WTC11 (cell line): ENCODE measurements at regions not wholly inside any gene's neighbourhood (a gene's known extent, or its start where the extent isn't known, plus 50 kb on each side); places are given as distances from the start of the nearest gene placed in this dataset.

Source experiments
- ATAC-seq: fragments of 200-7000 bp; cut with Tn5 transposase; 2 replicates; pipeline ENCODE4 v1.10.0; 2021; ENCODE audit warnings: mild to moderate bottlenecking, moderate library complexity
- CTCF ChIA-PET: fragments of 300-600 bp; sonication (Branson Sonifier 250); formaldehyde crosslinking; loops from one replicate; lab custom pipeline; 2021; ENCODE audit warnings: antibody characterized with exemption; lab: Charles Lee
- POLR2A ChIA-PET: fragments of 350-600 bp; sonication (Branson Sonifier 250); formaldehyde crosslinking; loops from one replicate; lab custom pipeline; 2021; ENCODE audit warnings: antibody characterized with exemption; lab: Charles Lee
- DNase-seq: peaks from one replicate; pipeline ENCODE4 v3.0.0; 2021; ENCODE audit warnings: low spot score
- H3K27ac Mint-ChIP-seq: 2 replicates; pipeline ENCODE4 v1.8.0; 2021; ENCODE audit warnings: mixed read lengths
- H3K27me3 Mint-ChIP-seq: 2 replicates; pipeline ENCODE4 v1.8.0; 2021; ENCODE audit warnings: low read depth, mild to moderate bottlenecking, moderate library complexity, mixed read lengths
- H3K36me3 Mint-ChIP-seq: 2 replicates; pipeline ENCODE4 v1.8.0; 2021; ENCODE audit warnings: mixed read lengths
- H3K4me1 Mint-ChIP-seq: 2 replicates; pipeline ENCODE4 v1.8.0; 2022; ENCODE audit warnings: mixed read lengths
- H3K4me3 Mint-ChIP-seq: 2 replicates; pipeline ENCODE4 v1.8.0; 2021; ENCODE audit warnings: mild to moderate bottlenecking, moderate library complexity, mixed read lengths
- H3K9me3 Mint-ChIP-seq: 2 replicates; pipeline ENCODE4 v1.8.0; 2021; ENCODE audit warnings: mixed read lengths
- AFF4 ChIP-seq: sonication (generic); formaldehyde crosslinking; IDR thresholded peaks from 2 replicates; pipeline ENCODE4 v1.8.1; 2023; ENCODE audit warnings: mild to moderate bottlenecking, missing genetic modification reagents, borderline replicate concordance
- CREB1 ChIP-seq: sonication (generic); formaldehyde crosslinking; IDR thresholded peaks from 2 replicates; pipeline ENCODE4 v1.8.0; 2023; ENCODE audit warnings: mild to moderate bottlenecking, missing genetic modification reagents
- CREM ChIP-seq: sonication (generic); formaldehyde crosslinking; IDR thresholded peaks from 2 replicates; pipeline ENCODE4 v1.8.1; 2022; ENCODE audit warnings: mild to moderate bottlenecking, missing genetic modification reagents, moderate library complexity
- EMX1 ChIP-seq: fragments of 250-450 bp; sonication (Bioruptor Pico); IDR thresholded peaks from 2 replicates; pipeline ENCODE4 v1.8.0; 2021; ENCODE audit warnings: mild to moderate bottlenecking
- ESRRA ChIP-seq: sonication (generic); formaldehyde crosslinking; IDR thresholded peaks from 2 replicates; pipeline ENCODE4 v1.8.1; 2022; ENCODE audit warnings: mild to moderate bottlenecking, missing genetic modification reagents, borderline replicate concordance
- GTF2I ChIP-seq: fragments of 250-450 bp; sonication (Bioruptor Pico); conservative IDR thresholded peaks from 2 replicates; pipeline ENCODE4 v1.4.0; 2021; ENCODE audit warnings: mild to moderate bottlenecking
- HMGA2 ChIP-seq: fragments of 250-450 bp; sonication (Bioruptor Pico); IDR thresholded peaks from 2 replicates; pipeline ENCODE4 v1.4.0; 2021; ENCODE audit warnings: mild to moderate bottlenecking, moderate library complexity
- MXD4 ChIP-seq: fragments of 250-450 bp; sonication (Bioruptor Pico); IDR thresholded peaks from 2 replicates; pipeline ENCODE4 v1.8.0; 2021; ENCODE audit warnings: mild to moderate bottlenecking, moderate library complexity, borderline replicate concordance
- NR1H2 ChIP-seq: sonication (generic); formaldehyde crosslinking; IDR thresholded peaks from 2 replicates; pipeline ENCODE4 v1.9.0; 2021; ENCODE audit warnings: mild to moderate bottlenecking, moderate library complexity, missing genetic modification reagents
- RELA ChIP-seq: sonication (generic); formaldehyde crosslinking; IDR thresholded peaks from 2 replicates; pipeline ENCODE4 v1.8.1; 2022; ENCODE audit warnings: missing genetic modification reagents, mild to moderate bottlenecking, borderline replicate concordance
- SMAD4 ChIP-seq: sonication (generic); formaldehyde crosslinking; IDR thresholded peaks from 2 replicates; pipeline ENCODE4 v1.8.0; 2022; ENCODE audit warnings: mild to moderate bottlenecking, missing genetic modification reagents
- STAT6 ChIP-seq: sonication (generic); formaldehyde crosslinking; conservative IDR thresholded peaks from 2 replicates; pipeline ENCODE4 v1.8.1; 2023; ENCODE audit warnings: mild to moderate bottlenecking, low read depth, missing genetic modification reagents, moderate library complexity
- TEAD4 ChIP-seq: sonication (generic); formaldehyde crosslinking; IDR thresholded peaks from 2 replicates; pipeline ENCODE4 v1.8.0; 2022; ENCODE audit warnings: mild to moderate bottlenecking, missing genetic modification reagents
- TP53 ChIP-seq: sonication (generic); formaldehyde crosslinking; IDR thresholded peaks from 2 replicates; pipeline ENCODE4 v1.8.1; 2023; ENCODE audit warnings: mild to moderate bottlenecking, missing genetic modification reagents
- ZNF423 ChIP-seq: fragments of 250-450 bp; sonication (Bioruptor Pico); IDR thresholded peaks from 2 replicates; pipeline ENCODE4 v2.1.2; 2022; ENCODE audit warnings: mild to moderate bottlenecking, moderate library complexity
- TF ChIP-seq, protein P1 (sequence below): sonication (generic); formaldehyde crosslinking; IDR thresholded peaks from 2 replicates; pipeline ENCODE4 v1.8.0; 2022; ENCODE audit warnings: mild to moderate bottlenecking, missing genetic modification reagents
- TF ChIP-seq, protein P2 (sequence below): fragments of 250-450 bp; sonication (Bioruptor Pico); IDR thresholded peaks from 2 replicates; pipeline ENCODE4 v1.8.0; 2021; ENCODE audit warnings: mild to moderate bottlenecking
- TF ChIP-seq, protein P3 (sequence below): sonication (generic); formaldehyde crosslinking; IDR thresholded peaks from 2 replicates; pipeline ENCODE4 v1.8.0; 2022; ENCODE audit warnings: mild to moderate bottlenecking, missing genetic modification reagents
- TF ChIP-seq, protein P4 (sequence below): sonication (generic); formaldehyde crosslinking; IDR thresholded peaks from 2 replicates; pipeline ENCODE4 v1.8.1; 2022; ENCODE audit warnings: mild to moderate bottlenecking, missing genetic modification reagents, moderate library complexity, borderline replicate concordance
- TF ChIP-seq, protein P5 (sequence below): sonication (generic); formaldehyde crosslinking; IDR thresholded peaks from 2 replicates; pipeline ENCODE4 v1.8.0; 2022; ENCODE audit warnings: mild to moderate bottlenecking, missing genetic modification reagents
- TF ChIP-seq, protein P6 (sequence below): fragments of 250-450 bp; sonication (Bioruptor Pico); IDR thresholded peaks from 2 replicates; pipeline ENCODE4 v1.9.0; 2021; ENCODE audit warnings: moderate library complexity, mild to moderate bottlenecking, inconsistent platforms, borderline replicate concordance

GRCh38 chr6:128712898-128713297, 170.0 kb upstream of the LAMA2 start:
- Mint-ChIP-seq H3K27me3 (no peaks in the 10 kb centered on the region), H3K4me3 (no peak overlapping the region), H3K9me3 (no peaks in the 10 kb centered on the region), H3K27ac (no peak overlapping the region), H3K4me1 (no peaks in the 10 kb centered on the region), H3K36me3 (no peaks in the 10 kb centered on the region)
- ATAC-seq, result no peak
- TF ChIP-seq NR1H2 (CRISPR knock-in tag), result no peak
- TF ChIP-seq RELA (CRISPR knock-in tag), result no peak
- TF ChIP-seq, protein P1, sequence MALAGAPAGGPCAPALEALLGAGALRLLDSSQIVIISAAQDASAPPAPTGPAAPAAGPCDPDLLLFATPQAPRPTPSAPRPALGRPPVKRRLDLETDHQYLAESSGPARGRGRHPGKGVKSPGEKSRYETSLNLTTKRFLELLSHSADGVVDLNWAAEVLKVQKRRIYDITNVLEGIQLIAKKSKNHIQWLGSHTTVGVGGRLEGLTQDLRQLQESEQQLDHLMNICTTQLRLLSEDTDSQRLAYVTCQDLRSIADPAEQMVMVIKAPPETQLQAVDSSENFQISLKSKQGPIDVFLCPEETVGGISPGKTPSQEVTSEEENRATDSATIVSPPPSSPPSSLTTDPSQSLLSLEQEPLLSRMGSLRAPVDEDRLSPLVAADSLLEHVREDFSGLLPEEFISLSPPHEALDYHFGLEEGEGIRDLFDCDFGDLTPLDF, result no peak
- TF ChIP-seq ZNF423 (CRISPR knock-in tag), result no peak
- no peak for TF ChIP-seq CREB1 (CRISPR knock-in tag)
- TF ChIP-seq AFF4 (CRISPR knock-in tag), result no peak
- TF ChIP-seq EMX1 (CRISPR knock-in tag), result no peak
- TF ChIP-seq ESRRA, result no peak
- TF ChIP-seq, protein P2, sequence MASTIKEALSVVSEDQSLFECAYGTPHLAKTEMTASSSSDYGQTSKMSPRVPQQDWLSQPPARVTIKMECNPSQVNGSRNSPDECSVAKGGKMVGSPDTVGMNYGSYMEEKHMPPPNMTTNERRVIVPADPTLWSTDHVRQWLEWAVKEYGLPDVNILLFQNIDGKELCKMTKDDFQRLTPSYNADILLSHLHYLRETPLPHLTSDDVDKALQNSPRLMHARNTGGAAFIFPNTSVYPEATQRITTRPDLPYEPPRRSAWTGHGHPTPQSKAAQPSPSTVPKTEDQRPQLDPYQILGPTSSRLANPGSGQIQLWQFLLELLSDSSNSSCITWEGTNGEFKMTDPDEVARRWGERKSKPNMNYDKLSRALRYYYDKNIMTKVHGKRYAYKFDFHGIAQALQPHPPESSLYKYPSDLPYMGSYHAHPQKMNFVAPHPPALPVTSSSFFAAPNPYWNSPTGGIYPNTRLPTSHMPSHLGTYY (CRISPR knock-in tag), result no peak
- TF ChIP-seq CREM, result no peak
- TF ChIP-seq STAT6 (CRISPR knock-in tag), result no peak
- TF ChIP-seq, protein P3, sequence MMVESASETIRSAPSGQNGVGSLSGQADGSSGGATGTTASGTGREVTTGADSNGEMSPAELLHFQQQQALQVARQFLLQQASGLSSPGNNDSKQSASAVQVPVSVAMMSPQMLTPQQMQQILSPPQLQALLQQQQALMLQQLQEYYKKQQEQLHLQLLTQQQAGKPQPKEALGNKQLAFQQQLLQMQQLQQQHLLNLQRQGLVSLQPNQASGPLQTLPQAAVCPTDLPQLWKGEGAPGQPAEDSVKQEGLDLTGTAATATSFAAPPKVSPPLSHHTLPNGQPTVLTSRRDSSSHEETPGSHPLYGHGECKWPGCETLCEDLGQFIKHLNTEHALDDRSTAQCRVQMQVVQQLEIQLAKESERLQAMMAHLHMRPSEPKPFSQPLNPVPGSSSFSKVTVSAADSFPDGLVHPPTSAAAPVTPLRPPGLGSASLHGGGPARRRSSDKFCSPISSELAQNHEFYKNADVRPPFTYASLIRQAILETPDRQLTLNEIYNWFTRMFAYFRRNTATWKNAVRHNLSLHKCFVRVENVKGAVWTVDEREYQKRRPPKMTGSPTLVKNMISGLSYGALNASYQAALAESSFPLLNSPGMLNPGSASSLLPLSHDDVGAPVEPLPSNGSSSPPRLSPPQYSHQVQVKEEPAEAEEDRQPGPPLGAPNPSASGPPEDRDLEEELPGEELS (CRISPR knock-in tag), result no peak
- DNase-seq, result no peak
- ChIA-PET CTCF (interaction anchor here (1.5 kb wide), 1 partner anchor 12 kb away, joined by 3 read pairs; no protein-coding TSS in a partner anchor), POLR2A (no interaction called here)

GRCh38 chr6:128711149-128711548, 171.8 kb upstream of the LAMA2 start:
- CTCF ChIA-PET, result no interaction called here
- no peaks in the 10 kb centered on the region for H3K9me3 Mint-ChIP-seq
- H3K36me3 Mint-ChIP-seq, result no peaks in the 10 kb centered on the region
- no peaks in the 10 kb centered on the region for H3K4me1 Mint-ChIP-seq
- no peak for ATAC-seq
- DNase-seq, result no peak
- H3K4me3 Mint-ChIP-seq, result no peak overlapping the region
- POLR2A ChIA-PET, result no interaction called here
- H3K27me3 Mint-ChIP-seq, result no peaks in the 10 kb centered on the region
- no peak overlapping the region for H3K27ac Mint-ChIP-seq
- TF ChIP-seq, protein P4, sequence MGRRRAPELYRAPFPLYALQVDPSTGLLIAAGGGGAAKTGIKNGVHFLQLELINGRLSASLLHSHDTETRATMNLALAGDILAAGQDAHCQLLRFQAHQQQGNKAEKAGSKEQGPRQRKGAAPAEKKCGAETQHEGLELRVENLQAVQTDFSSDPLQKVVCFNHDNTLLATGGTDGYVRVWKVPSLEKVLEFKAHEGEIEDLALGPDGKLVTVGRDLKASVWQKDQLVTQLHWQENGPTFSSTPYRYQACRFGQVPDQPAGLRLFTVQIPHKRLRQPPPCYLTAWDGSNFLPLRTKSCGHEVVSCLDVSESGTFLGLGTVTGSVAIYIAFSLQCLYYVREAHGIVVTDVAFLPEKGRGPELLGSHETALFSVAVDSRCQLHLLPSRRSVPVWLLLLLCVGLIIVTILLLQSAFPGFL (CRISPR knock-in tag), result no peak
- TF ChIP-seq HMGA2 (CRISPR knock-in tag), result no peak
- no peak for TF ChIP-seq SMAD4 (CRISPR knock-in tag)
- TF ChIP-seq GTF2I (CRISPR knock-in tag), result no peak
- TF ChIP-seq CREB1 (CRISPR knock-in tag), result no peak
- TF ChIP-seq, protein P5, sequence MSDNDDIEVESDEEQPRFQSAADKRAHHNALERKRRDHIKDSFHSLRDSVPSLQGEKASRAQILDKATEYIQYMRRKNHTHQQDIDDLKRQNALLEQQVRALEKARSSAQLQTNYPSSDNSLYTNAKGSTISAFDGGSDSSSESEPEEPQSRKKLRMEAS, result no peak
- no peak for TF ChIP-seq TP53 (CRISPR knock-in tag)
- TF ChIP-seq, protein P6, sequence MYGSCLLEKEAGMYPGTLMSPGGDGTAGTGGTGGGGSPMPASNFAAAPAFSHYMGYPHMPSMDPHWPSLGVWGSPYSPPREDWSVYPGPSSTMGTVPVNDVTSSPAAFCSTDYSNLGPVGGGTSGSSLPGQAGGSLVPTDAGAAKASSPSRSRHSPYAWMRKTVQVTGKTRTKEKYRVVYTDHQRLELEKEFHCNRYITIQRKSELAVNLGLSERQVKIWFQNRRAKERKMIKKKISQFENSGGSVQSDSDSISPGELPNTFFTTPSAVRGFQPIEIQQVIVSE (CRISPR knock-in tag), result no peak
- no peak for TF ChIP-seq ZNF423 (CRISPR knock-in tag)
- no peak for TF ChIP-seq TEAD4 (CRISPR knock-in tag)
- no peak for TF ChIP-seq MXD4 (CRISPR knock-in tag)
